ENCODE measurements at regions not wholly inside any gene's neighbourhood (a gene's known extent, or its start where the extent isn't known, plus 50 kb on each side); places are given as distances from the start of the nearest gene placed in this dataset.

DNA sequence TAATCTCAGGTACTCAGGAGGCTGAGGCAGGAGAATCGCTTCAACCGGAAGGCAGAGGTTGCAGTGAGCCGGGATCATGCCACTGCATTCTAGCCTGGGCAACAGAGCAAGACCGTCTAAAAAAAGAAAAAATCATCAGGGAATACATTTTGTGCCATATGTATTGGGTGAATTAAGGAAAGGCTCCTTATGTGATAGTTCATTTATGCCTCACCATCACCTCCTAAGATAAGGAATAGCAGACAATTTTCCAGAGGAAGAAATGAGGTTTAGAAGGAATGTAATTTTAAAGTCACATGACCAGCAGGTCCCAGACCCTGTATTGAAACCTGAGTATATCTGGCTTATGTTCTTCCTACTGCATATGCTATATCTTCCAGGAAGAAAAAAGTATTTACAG lies 93.9 kb upstream of the FOXC1 start:
- Histone ChIP-seq H3K27ac (ENCODE audit: low read length, poor library complexity, severe bottlenecking) (no peak overlapping the region), H4K91ac (ENCODE audit: low read length) (no peak overlapping the region), H2BK120ac (ENCODE audit: low read depth, low read length) (no peak overlapping the region), H4K8ac (ENCODE audit: low read length) (no peak overlapping the region), H2AK5ac (ENCODE audit: low read length, severe bottlenecking) (no peak overlapping the region), H3K79me1 (replicated peaks; ENCODE audit: low read length, poor library complexity, severe bottlenecking) (no peaks in the 10 kb centered on the region), H2BK15ac (ENCODE audit: low read depth, poor library complexity, severe bottlenecking) (no peak overlapping the region), H3K4ac (ENCODE audit: low read depth in 1 of 2, low read length in 2 of 2) (no peak overlapping the region), H3K4me3 (ENCODE audit: insufficient read depth in 1 of 2, low read depth in 1 of 2, low read length in 2 of 2) (no peak overlapping the region), H3K36me3 (ENCODE audit: control insufficient read depth in 1 of 2, insufficient read depth in 2 of 2, low read depth in 1 of 2, low read length in 2 of 2) (no peaks in the 10 kb centered on the region), H3K9ac (ENCODE audit: low read length) (no peak overlapping the region), H3K9me3 (ENCODE audit: control insufficient read depth, low read length) (no peaks in the 10 kb centered on the region), H3K18ac (ENCODE audit: low read depth in 1 of 2, low read length in 2 of 2) (no peak overlapping the region), H3K4me2 (ENCODE audit: low read length, poor library complexity, severe bottlenecking) (no peak overlapping the region), H2AFZ (ENCODE audit: low read depth, low read length) (no peak overlapping the region), H3K4me1 (ENCODE audit: control insufficient read depth, insufficient read depth, low read depth, low read length) (no peaks in the 10 kb centered on the region), H3K23ac (ENCODE audit: low read length in 2 of 2) (no peak overlapping the region), H2BK5ac (ENCODE audit: low read depth, low read length, poor library complexity, severe bottlenecking) (no peak overlapping the region), H3K27me3 (ENCODE audit: control insufficient read depth in 1 of 2, insufficient read depth in 1 of 2, low read length in 2 of 2) (peaks cover 10 to 15% of the 10 kb centered on the region in 2 experiments), H2BK12ac (ENCODE audit: low read length in 2 of 2) (no peak overlapping the region), H3K14ac (ENCODE audit: low read length in 2 of 2) (no peak overlapping the region)
- 95% methylated on average over 4 of the region's 4 CpGs for WGBS
- DNase-seq: no peak

DNA sequence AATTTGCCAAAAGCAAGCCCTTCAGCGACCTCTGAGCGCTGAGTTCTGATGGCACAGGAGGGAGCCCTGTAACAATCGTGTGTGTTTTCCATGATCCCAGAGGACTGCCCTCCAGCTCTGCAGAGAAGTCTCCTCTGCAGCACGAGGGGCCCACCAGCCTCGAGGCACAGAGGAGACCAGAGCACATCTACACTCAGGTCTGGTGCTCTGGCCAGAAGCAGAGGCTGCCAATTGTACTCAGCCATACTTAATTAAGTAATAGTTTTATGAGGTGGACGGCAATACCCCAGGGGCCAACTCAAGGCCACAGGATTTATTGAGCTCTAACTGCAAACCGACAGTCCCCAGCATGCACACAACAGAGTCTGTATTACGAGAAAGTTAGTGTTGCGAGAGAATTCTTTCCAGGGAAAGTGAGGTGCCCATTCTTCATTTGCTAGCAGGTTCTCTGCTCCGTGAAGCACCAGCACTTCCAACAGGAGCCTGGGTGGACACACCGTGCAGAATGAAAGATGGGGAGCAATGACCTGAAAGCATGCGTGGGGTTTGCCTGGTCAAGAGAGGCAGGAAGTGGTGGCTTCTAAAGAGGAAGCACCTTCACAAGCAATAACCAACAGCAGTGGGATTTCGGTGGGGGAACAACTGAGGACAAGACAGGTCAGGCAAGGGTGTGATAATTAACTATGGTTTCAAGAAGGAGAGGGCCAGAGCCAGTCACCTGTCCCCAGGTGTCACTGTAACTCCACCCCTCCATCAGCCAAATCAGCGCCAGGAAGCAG lies 92.8 kb upstream of the FOXC1 start:
- Histone ChIP-seq H3K79me1 (replicated peaks; ENCODE audit: low read length, poor library complexity, severe bottlenecking) (no peaks in the 10 kb centered on the region), H3K27me3 (ENCODE audit: control insufficient read depth in 1 of 2, insufficient read depth in 1 of 2, low read length in 2 of 2) (peaks cover 10 to 18% of the 10 kb centered on the region in 2 experiments), H2BK120ac (ENCODE audit: low read depth, low read length) (no peak overlapping the region), H4K8ac (ENCODE audit: low read length) (no peak overlapping the region), H3K4me1 (ENCODE audit: control insufficient read depth, insufficient read depth, low read depth, low read length) (no peaks in the 10 kb centered on the region), H3K4me2 (ENCODE audit: low read length, poor library complexity, severe bottlenecking) (no peak overlapping the region), H2AFZ (ENCODE audit: low read depth, low read length) (no peak overlapping the region), H2BK15ac (ENCODE audit: low read depth, poor library complexity, severe bottlenecking) (no peak overlapping the region), H2BK5ac (ENCODE audit: low read depth, low read length, poor library complexity, severe bottlenecking) (no peak overlapping the region), H3K4ac (ENCODE audit: low read depth in 1 of 2, low read length in 2 of 2) (no peak overlapping the region), H3K9ac (ENCODE audit: low read length) (no peak overlapping the region), H3K18ac (ENCODE audit: low read depth in 1 of 2, low read length in 2 of 2) (no peak overlapping the region), H3K36me3 (ENCODE audit: control insufficient read depth in 1 of 2, insufficient read depth in 2 of 2, low read depth in 1 of 2, low read length in 2 of 2) (no peaks in the 10 kb centered on the region), H3K23ac (ENCODE audit: low read length in 2 of 2) (no peak overlapping the region), H3K4me3 (ENCODE audit: insufficient read depth in 1 of 2, low read depth in 1 of 2, low read length in 2 of 2) (no peak overlapping the region), H2AK5ac (ENCODE audit: low read length, severe bottlenecking) (no peak overlapping the region), H3K14ac (ENCODE audit: low read length in 2 of 2) (no peak overlapping the region), H3K27ac (ENCODE audit: low read length, poor library complexity, severe bottlenecking) (no peak overlapping the region), H3K9me3 (ENCODE audit: control insufficient read depth, low read length) (no peaks in the 10 kb centered on the region), H4K91ac (ENCODE audit: low read length) (no peak overlapping the region), H2BK12ac (ENCODE audit: low read length in 2 of 2) (no peak overlapping the region)
- WGBS: 65% methylated on average over 12 of the region's 14 CpGs
- no peak for DNase-seq

DNA sequence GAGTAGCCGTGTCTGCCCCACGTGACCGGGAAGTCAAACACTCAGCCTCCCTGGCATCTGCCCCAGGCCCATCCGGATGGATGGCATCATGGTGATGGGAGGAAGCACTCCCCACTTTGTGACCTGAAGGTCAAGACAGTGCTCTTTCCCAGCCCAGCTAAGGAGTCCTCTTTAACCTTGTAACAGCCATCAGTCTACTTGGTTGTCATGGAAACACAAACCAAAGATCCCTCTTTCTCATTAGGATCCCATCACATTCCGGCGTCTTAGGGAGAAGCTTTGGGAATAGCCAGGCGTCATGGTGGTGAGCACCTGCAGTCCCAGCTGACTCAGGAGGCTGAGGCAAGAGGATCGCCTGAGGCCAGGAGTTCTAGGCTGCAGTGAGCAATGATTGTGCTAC lies 90.9 kb upstream of the FOXC1 start:
- DNase-seq: no peak
- H3K9ac ChIP-seq (ENCODE audit: low read length): no peak overlapping the region

DNA sequence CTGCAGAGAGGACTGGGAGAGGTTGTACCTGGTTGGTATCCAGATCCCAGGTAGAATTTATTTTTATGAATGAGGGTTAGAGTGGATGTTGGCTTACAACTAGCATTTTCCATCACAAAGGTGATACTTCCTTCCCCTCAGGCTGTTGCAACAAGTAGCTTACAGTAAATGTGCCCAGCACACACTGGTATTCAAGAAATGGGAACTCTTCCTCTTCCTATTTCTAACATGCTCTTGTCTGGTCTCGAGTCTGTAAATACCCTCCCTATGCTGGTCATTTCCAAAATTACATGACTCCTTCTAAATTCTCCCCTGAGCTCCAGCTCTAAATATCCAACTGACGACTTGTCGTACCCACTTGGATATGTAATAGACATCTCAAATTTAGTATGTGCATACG lies 90.1 kb upstream of the FOXC1 start:
- no peak overlapping the region for H3K18ac ChIP-seq (ENCODE audit: low read depth in 1 of 2, low read length in 2 of 2)
- H2BK12ac ChIP-seq (ENCODE audit: low read length in 2 of 2): no peak overlapping the region
- H3K9me3 ChIP-seq (ENCODE audit: control insufficient read depth, low read length): no peaks in the 10 kb centered on the region
- no peak overlapping the region for H4K8ac ChIP-seq (ENCODE audit: low read length)
- peaks cover 21 to 34% of the 10 kb centered on the region in 2 experiments for H3K27me3 ChIP-seq (ENCODE audit: control insufficient read depth in 1 of 2, insufficient read depth in 1 of 2, low read length in 2 of 2)
- H3K4ac ChIP-seq (ENCODE audit: low read depth in 1 of 2, low read length in 2 of 2): no peak overlapping the region
- H2BK120ac ChIP-seq (ENCODE audit: low read depth, low read length): no peak overlapping the region
- H4K91ac ChIP-seq (ENCODE audit: low read length): no peak overlapping the region
- no peak overlapping the region for H2BK5ac ChIP-seq (ENCODE audit: low read depth, low read length, poor library complexity, severe bottlenecking)
- no peak overlapping the region for H3K9ac ChIP-seq (ENCODE audit: low read length)
- H3K4me2 ChIP-seq (ENCODE audit: low read length, poor library complexity, severe bottlenecking): no peak overlapping the region
- WGBS: 84% methylated on average over 2 of the region's 4 CpGs
- no peak for DNase-seq
- no peak overlapping the region for H2AK5ac ChIP-seq (ENCODE audit: low read length, severe bottlenecking)
- no peak overlapping the region for H3K14ac ChIP-seq (ENCODE audit: low read length in 2 of 2)
- H3K79me1 ChIP-seq (replicated peaks; ENCODE audit: low read length, poor library complexity, severe bottlenecking): no peaks in the 10 kb centered on the region
- H3K23ac ChIP-seq (ENCODE audit: low read length in 2 of 2): no peak overlapping the region
- no peak overlapping the region for H2AFZ ChIP-seq (ENCODE audit: low read depth, low read length)
- H3K36me3 ChIP-seq (ENCODE audit: control insufficient read depth in 1 of 2, insufficient read depth in 2 of 2, low read depth in 1 of 2, low read length in 2 of 2): no peaks in the 10 kb centered on the region
- peaks cover 5% of the 10 kb centered on the region for H3K4me1 ChIP-seq (ENCODE audit: control insufficient read depth, insufficient read depth, low read depth, low read length)
- H3K4me3 ChIP-seq (ENCODE audit: insufficient read depth in 1 of 2, low read depth in 1 of 2, low read length in 2 of 2): no peak overlapping the region
- H2BK15ac ChIP-seq (ENCODE audit: low read depth, poor library complexity, severe bottlenecking): no peak overlapping the region
- H3K27ac ChIP-seq (ENCODE audit: low read length, poor library complexity, severe bottlenecking): no peak overlapping the region

More for the DNA sequence above, 90.9 kb upstream of the FOXC1 start:
- Histone ChIP-seq H4K91ac (ENCODE audit: low read length) (no peak overlapping the region), H2AFZ (ENCODE audit: low read depth, low read length) (no peak overlapping the region), H4K8ac (ENCODE audit: low read length) (no peak overlapping the region), H3K79me1 (replicated peaks; ENCODE audit: low read length, poor library complexity, severe bottlenecking) (no peaks in the 10 kb centered on the region), H3K27me3 (ENCODE audit: control insufficient read depth in 1 of 2, insufficient read depth in 1 of 2, low read length in 2 of 2) (peaks cover 26 to 34% of the 10 kb centered on the region in 2 experiments), H3K4me3 (ENCODE audit: insufficient read depth in 1 of 2, low read depth in 1 of 2, low read length in 2 of 2) (no peak overlapping the region), H3K23ac (ENCODE audit: low read length in 2 of 2) (no peak overlapping the region), H2AK5ac (ENCODE audit: low read length, severe bottlenecking) (no peak overlapping the region), H2BK5ac (ENCODE audit: low read depth, low read length, poor library complexity, severe bottlenecking) (no peak overlapping the region), H3K36me3 (ENCODE audit: control insufficient read depth in 1 of 2, insufficient read depth in 2 of 2, low read depth in 1 of 2, low read length in 2 of 2) (no peaks in the 10 kb centered on the region), H2BK120ac (ENCODE audit: low read depth, low read length) (no peak overlapping the region), H3K27ac (ENCODE audit: low read length, poor library complexity, severe bottlenecking) (no peak overlapping the region), H2BK15ac (ENCODE audit: low read depth, poor library complexity, severe bottlenecking) (no peak overlapping the region), H3K9me3 (ENCODE audit: control insufficient read depth, low read length) (no peaks in the 10 kb centered on the region), H3K4me1 (ENCODE audit: control insufficient read depth, insufficient read depth, low read depth, low read length) (peaks cover 2% of the 10 kb centered on the region), H3K4me2 (ENCODE audit: low read length, poor library complexity, severe bottlenecking) (no peak overlapping the region), H3K4ac (ENCODE audit: low read depth in 1 of 2, low read length in 2 of 2) (no peak overlapping the region), H3K18ac (ENCODE audit: low read depth in 1 of 2, low read length in 2 of 2) (no peak overlapping the region), H2BK12ac (ENCODE audit: low read length in 2 of 2) (no peak overlapping the region), H3K14ac (ENCODE audit: low read length in 2 of 2) (no peak overlapping the region)
- 89% methylated on average over 8 of the region's 8 CpGs for WGBS

Measured in mesenchymal stem cell (in vitro differentiated cells and primary cell).